Left hindlimb (tissue), 1 donor: ENCODE measurements at regions not wholly inside any gene's neighbourhood (a gene's known extent, or its start where the extent isn't known, plus 50 kb on each side); places are given as distances from the start of the nearest gene placed in this dataset.
"Not testable (repeated sequence)": the region's sequence is repeated elsewhere in the genome, so short reads cannot be mapped to it uniquely, and the experiment has no call there.

Experiments used
- DNase-seq: peaks from one replicate; pipeline ENCODE4 v3.0.0-alpha.2; 2018

DNA sequence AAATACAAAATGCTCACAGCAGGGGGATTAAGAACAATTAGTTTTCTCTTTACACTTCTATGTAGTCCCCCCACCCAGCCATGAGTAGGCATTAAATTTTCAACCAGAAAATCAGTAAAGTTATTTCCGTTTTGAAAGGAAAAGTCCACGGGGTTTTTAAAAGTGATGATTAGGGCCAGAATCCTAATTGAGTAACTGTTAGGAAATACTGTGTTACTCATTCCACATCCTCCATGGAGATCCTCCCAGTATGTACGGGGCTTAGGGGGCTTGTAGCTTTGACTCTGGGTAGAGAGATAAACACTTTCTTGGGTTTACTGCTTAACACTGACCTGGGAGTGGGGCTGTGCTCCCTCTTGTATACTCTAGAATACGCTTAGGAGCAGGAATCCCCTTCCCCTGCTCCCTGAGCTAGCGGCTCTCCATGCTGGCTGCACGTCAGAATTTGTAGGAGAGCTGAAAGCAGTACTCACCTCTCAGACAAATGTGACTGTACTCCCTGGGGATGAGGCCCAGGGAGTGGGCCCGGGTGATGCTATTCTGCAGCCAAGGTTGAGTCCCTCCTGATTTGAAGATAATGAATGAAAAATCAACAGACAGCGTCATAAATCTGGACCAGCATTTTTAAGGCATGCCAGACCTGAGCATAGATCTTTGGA is 100.5 kb downstream of the SLC4A3 start:
- DNase-seq, result no peak

DNA sequence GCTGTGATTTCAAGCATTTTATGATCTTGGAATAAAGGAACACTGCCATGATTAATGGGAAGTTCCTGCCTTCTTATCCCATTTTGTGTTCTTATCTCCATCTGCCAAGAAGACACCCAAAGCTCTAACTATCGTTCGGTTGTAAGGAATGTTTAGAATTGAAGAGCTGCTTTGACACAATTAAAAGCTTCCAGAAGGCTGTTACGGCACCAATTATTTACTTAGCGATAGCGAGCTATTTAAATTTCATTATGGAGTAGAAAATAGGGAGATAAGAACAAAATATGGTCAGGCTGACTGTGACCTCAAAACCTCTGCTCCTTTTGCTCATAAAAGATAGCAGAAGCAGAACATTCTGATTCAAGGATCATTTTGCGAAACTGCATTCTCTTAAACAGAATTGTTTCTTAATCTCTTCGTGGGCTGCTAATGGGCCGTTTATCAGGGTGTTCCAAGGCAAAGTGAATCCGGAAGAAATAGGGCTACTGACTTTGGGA is 101.6 kb downstream of the SLC4A3 start:
- no peak for DNase-seq

DNA sequence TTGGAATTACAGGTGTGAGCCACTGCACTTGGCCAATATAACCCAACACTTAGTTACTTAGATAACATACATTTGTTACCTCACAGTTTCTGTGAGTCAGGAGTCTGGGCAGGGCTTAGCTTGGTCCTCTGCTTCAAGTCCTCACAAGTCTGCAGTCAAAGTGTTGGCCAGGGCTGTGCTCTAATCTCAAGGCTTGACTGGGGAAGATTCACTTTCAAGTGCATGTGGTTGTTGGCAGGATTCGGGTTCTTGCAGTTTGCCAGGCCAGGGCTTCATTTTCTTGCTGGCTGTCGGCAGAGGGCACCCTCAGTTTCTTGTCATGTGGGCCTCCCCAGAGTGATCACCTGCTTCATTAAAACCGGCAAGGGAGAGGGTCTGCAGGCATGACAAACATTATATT is 103.7 kb downstream of the SLC4A3 start:
- DNase-seq, result no peak

DNA sequence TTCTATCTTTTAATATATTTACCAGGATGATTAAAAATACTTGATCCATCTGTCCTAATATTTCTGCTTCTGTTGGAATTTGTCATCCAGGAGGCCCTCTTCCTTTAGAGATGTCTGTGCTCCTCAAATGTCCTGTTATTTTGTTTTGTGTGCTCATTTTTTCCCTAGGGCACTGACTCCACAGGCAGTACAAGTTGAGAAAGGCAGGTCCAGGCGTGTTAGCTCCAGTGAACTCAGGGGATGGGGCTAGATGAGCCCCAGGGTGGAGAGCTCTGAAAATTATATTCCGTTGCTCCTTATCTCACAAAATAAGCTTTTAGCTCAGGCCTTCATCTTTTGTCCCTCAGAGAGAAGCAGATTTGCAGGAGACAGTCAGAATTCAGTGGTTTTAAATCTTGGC is 105.7 kb downstream of the SLC4A3 start:
- DNase-seq, result no peak

DNA sequence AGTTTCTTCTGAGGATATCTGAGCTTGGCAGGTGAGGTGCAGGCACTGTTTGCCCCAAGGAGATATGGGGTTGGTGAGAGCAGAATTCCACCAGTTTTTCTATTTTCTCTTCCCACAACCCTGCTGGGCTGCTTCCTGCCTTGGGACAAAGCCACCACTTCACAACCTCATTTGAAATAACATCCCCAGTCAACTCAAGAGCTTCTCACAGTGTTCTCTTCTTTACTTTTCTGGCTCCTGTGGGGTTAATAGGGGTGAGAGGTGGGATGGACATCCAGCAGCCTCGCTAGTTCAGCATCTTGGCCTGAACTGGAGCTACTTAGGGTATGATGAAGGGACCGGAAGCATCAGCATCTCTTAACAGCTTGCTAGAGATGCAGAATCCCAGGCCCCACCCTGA is 106.3 kb downstream of the SLC4A3 start:
- DNase-seq, result no peak

DNA sequence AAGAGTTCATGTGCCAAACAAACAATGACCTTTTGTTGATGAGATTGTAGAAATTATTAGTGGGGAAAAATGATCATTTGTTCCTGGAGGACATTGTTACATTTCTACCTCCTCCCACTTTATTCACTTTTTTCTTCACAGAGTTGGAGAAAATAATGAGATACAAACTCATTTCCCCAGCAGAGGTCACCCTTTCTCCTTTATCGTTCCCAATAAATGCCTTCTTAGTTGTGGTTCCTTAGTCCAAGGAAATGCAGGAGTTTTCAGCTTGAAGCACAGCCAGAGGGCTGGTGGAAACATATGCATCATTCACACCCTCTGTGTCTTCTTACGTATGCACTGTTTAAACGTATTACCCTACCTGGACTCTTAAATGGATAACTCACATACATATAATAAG is 108.8 kb downstream of the SLC4A3 start:
- DNase-seq, result peak; percentile 69

DNA sequence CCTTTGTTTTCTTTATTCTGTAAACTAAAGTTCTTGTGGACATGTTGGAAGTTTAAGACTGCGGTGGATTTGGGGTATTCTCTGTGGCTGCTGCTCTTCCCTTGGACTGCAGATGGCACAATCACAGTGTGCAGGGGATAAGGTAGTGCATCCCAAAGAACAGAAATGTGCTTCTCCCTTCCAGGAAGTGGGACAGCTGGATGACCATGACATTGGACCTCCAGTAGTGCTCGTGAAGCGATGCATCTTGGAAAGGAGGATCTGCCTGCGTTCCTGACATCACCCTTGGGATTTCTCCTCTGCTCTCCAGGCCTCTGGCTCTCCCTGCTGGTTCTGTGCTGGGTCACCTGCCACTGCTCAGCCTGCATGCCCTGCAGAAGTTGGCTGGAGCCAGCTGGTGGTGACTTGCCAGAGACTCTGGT is 109.9 kb downstream of the SLC4A3 start:
- DNase-seq, result peak; percentile 52

DNA sequence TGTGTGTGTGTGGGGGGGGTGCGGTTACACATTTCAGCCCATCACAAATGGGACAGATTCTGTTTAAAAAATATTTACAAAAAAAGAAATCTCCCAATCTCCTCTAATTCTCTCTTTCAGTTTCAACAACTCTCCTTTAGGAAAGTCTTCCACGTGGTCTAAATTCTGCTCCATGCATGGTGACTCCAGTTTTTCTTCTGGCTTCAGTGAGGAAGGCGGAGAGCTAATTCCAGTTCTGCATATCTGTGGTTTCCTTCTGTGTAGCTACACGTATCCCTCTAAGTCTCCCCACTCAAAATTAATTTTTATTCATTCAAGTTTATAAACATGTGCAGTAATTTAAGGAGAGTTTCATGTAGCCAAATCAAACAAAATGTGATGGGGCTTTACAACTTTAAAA is 111.6 kb downstream of the SLC4A3 start:
- no peak for DNase-seq

DNA sequence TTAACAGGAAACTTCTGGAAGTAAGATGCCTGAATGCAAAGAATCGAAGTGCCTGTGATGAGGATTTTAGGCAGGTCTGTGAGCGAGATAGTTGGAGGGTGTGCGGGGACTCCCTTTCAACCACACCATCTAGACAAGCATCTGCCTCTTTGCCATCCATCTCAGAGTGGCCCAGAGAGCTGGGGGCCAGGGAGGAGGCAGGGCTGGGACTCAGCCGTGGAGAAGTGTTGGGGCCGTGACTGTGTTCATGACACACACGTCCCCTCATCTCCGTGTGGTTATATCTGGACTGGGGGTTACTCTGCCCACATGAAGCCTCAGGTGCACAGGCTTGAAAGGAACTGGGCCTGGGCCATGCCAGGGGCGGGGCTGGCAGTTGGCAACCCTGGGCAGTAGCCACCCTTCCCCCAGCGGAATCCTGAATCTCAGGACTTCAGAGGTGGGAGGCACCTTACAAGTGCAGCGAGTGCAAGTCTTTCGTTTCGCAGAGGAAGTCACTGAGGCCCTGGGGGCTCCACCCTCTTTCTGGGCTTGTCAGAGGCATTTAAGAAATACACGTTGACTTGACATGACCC is 112.5 kb downstream of the SLC4A3 start:
- DNase-seq, result no peak

DNA sequence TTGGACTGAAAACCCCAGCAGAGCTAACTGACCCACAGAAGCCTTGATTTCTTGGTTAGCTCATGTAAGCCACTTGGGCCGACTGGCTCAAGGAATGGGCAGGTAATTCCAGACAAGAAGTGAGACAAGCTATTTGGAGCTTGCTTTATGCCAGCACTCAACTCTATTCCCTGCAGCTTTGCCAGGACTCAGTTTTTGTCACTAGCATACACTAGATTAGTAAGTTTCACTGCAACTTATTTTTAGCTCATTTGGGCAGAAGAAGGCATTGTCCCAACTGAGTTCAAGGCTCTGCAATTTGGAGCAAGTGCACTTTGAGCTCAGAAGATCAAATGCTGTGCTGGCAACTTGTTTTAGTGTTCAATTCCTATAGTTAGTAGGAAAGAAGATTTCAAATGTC is 116.1 kb downstream of the SLC4A3 start:
- DNase-seq, result no peak

DNA sequence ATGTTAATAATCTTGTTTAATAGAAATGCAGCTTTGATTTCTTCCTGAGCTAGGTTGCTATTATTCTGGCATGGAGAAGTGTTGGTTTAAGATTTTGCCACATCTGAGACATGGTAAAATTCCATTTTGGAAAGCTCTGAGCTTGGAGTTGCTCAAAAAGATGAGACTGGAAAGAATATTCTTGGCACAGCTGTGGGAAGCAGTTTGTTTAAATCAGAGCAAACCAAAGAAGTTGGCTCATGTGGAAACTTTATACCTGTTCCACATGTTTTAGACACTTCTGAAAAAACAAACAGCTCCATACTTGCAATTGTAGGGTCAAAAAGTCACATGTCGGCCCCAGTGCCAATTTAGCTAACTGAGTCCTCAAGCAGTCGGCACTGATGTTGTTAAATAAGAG is 116.6 kb downstream of the SLC4A3 start:
- DNase-seq, result no peak

DNA sequence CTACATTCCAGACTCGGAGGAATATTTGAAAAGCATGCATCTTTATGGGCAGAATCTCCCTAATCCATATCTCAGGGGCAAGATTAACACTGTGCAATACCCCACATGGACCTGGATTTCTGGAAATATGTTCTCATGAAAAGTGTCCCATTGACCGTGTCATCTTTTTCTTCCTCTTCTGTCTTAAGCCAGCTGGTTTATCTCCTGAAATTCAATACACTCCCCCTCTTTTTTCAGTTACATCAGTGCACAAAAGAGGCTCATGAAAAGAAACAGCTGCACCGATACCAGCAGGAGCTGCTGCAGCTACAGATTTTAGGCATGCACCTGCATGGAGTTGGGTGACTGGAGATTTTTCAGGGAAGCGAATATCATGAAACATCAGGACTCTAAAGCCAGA is 117.2 kb downstream of the SLC4A3 start:
- DNase-seq, result no peak

DNA sequence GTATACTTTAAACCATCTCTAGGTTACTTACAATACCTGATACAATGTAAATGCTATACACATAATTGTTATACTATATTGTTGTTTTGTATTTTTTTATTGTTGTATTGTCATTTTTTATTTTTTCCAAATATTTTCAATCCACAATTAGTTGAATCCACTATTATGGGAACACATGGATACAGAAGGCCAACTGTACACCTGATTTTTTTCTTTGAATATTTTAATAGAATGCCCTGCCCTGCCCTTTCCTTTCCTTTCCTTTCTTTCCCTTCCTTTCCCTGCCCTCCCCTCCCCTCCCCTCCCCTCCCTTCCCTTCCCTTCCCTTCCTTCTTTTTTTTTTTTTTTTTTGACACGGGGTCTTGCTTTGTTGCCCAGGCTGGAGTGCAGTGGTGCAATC is 120.2 kb downstream of the SLC4A3 start:
- no peak for DNase-seq

DNA sequence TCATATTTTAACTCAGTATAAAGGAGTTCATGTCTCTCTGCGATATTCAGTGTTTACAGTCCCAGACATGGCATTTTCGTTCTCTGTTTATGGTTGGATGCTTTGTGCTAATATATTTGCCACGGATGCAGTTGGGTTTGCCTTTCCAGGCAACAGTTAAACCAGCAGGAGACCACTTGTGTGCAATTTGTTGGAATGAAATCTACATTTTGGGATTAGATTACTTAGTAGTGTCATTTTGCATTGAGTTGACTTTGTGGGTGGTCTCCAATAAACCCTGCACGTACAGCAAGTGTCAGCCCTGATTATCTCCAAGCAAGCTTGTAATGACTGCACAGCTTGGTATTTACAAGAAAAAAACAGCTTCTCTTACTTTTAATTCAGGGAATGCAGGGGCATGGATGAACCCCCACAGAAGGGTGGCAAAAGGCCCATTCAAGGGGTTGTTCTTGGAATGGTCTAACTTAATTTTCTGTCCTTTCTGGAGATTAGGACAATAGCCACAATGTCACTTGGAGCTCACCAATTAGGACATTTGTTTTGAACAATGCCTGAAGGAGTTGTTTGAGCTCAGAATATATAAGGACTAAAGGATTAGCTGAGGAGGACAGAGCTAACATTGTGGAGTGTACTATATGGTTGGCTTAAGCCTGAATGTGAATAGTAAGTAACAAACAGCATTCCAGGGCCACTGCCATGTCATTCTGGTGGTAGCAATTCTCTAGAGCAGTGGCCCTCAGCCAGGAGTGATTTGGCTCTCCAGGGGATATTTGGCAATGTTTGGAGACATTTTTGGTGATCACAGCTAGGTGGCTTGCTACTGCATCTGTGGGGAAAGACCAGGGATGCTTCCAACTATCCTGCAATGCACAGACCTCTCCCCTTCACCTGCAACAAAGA is 121.5 kb downstream of the SLC4A3 start:
- no peak for DNase-seq

DNA sequence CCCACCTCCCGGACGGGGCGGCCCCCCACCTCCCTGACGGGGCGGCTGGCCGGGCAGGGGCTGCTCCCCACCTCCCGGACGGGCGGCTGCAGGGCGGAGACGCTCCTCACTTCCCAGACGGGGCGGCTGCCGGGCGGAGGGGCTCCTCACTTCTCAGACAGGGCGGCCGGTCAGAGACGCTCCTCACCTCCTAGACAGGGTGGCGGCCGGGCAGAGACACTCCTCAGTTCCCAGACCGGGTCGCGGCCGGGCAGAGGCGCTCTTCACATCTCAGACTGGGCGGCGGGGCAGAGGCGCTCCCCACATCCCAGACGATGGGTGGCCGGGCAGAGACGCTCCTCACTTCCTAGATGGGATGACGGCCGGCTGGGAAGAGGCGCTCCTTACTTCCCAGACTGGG is 123.7 kb downstream of the SLC4A3 start:
- not testable (repeated sequence) for DNase-seq

DNA sequence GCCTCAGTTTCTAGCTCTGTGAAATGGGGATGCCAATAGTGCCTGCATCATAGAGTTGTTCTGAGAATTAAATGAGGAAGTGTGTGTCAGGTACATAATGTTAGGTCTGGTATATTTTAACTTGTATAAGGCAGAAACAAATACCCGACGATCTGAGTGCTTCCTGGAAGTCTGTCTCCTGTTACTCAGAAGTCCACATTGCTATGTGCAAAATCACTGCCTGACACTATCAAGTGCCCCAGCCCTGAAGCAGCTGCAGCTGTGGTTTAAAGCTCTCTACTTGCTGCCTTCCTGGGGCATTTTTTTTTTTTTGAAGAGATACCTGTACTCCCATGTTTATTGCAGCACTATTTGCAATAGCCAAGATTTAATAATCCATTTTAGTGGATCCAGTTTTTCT is 125.3 kb downstream of the SLC4A3 start:
- no peak for DNase-seq

DNA sequence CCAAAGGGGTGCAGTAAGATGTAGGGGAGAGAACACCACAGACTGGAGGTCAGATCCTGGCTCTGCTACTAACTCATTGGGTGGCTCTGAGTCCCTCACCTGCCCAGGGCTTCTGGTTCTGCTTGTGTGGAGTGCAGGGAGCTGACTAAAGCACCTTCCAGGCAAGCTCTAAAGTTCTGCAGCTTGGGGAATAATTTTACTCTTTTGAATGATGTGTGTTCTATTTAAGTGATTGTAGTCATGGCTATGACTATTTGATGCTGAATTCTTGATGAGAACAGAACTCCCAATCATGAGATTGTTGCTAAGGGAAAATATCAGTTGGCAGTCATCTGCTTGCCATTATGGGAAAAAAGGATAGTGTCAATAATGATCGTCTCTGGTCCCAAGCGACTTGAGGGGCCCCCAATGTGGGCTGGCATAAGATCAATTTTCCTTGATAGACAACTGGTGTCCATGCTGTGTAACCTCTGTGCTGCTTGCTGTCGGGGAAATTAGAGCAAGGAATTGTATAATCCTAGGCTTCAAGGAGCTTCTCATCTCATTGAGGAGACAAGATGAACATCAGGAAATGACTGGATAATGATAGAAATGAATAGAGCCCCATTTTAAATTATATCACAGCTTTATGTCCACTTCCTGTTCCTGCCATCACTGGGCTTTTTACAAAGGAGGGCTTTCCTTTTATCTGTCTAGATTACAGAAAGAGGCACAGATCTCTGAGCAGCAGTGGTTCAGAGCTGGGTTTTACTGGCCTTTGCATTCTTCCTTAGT is 131.7 kb downstream of the SLC4A3 start:
- no peak for DNase-seq

DNA sequence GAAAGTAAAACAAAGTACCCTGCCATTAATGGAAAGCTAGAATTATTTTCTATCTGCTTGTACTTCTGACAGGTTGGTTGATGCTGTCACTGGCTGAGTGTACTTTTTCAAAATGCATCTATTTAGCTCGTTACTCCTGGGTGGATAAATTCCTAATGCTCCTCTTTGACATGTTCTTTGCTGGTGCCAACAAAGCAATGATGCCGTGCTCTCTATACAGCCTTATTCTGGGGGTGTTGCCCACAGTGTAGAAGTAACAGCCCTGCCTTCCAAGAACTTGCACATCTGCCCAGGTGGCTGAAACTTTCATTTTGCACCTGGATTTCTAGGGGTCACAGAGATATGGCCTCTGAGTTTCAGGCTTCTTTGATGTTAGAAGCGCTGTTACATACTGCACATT is 132.4 kb downstream of the SLC4A3 start:
- no peak for DNase-seq

DNA sequence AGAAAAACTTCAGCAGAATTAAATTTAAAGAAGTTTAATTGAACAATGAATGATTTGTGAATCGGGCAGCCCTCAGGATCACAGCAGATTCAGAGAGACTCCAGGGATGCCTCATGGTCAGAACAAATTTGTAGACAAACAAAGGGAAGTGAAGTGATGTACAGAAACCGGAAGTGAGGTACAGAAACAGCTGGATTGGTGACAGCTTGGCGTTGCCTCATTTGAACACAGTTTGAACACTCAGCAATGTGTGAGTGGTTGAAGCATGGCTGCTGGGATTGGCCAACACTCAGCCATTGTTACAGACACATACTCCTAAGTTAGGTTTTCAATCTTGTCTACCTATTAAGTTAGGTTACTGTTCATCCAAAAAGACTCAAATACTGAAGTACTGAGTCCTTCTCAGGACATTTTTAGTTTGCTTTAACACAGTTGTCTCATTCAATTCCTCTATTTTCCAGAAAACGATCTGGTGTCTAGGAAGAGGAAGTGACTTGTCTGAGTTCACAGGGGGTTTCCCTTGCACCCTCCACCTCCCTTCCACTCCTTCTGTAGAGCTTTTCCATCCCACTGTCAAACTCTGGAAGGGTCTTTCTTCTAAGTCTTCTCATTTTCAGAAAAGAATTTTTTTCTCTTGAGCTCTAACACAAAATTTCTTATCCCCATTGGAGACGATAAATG is 137.9 kb downstream of the SLC4A3 start:
- no peak for DNase-seq

DNA sequence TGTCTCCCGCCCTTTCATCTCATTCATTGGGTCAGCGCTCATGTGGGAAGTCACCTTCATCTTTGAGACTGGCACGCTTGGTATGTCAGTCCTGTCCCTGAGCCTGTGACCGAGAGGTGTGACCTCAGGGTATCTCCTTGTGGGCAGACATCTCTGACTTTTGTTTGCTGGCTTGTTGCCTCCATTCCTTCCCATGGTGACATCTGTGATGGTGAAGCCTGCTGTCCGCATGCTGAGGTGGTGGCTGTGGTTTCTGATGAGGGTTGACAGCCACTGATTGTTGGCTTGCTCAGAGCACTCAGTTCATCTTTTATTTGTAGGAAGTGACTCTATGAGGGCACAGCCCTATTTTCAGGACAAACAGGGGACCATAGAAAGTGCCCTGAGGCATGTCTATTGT is 139.2 kb downstream of the SLC4A3 start:
- DNase-seq, result no peak

DNA sequence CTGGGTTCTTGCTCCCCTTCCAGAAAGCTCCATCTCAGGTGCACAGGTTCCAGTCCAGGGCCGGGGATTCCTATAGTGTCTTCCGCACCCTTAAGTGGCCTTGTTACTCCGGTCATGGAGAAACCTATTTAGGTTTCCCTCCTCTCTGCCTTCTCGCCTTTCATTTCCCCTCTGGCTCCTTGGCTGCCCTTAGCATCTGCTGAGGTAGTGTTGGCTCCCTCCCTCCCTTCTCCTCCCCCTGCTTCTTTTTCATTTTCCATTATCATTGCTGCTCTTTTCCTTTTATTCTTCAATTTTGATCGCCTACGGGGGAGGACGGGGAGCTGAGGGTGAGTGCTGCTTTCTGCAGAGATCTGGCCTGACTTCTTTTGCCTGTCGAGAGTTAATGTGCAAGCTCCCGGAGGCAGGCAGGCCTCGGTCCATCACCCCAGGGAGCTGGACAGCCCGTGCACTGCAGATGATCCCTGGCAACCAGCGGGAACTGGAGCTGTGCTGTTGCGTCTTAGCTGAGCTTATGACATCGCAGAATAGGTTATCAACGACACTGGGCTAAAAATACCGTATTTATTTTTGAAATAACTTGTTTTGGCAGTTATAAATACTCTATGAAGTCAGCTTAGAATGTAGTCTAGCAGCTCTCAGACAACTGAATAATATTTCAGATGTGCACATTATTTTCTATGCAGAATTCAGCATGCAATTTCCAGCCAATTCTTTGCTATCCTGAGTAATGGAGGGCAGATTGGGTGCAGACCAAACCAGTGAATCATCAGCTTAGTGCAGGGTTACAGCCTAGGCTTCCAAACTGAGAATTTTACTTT is 141.9 kb downstream of the SLC4A3 start:
- DNase-seq, result peak; percentile 83
